ENCODE measurements at regions not wholly inside any gene's neighbourhood (a gene's known extent, or its start where the extent isn't known, plus 50 kb on each side); places are given as distances from the start of the nearest gene placed in this dataset.

GRCh38 chr22:48091060-48091650, 1328.7 kb downstream of the TBC1D22A start:
- DNase-seq (ENCODE audit: low spot score), result no peak

- no peak for DNase-seq (ENCODE audit: low spot score)
Observed at GRCh38 chr22:48090332-48090672, 1327.9 kb downstream of the TBC1D22A start.

GRCh38 chr22:48089601-48090331, 1327.3 kb downstream of the TBC1D22A start:
- DNase-seq (ENCODE audit: low spot score), result peak; percentile 57

- DNase-seq (ENCODE audit: low spot score), result no peak
Observed at GRCh38 chr22:48088926-48089536, 1326.6 kb downstream of the TBC1D22A start.

GRCh38 chr22:48088251-48088650, 1325.8 kb downstream of the TBC1D22A start:
- no peak for DNase-seq (ENCODE audit: low spot score)

GRCh38 chr22:48085901-48086645, 1323.6 kb downstream of the TBC1D22A start:
- no peak for DNase-seq (ENCODE audit: low spot score)

GRCh38 chr22:48084729-48085050, 1322.2 kb downstream of the TBC1D22A start:
- DNase-seq (ENCODE audit: low spot score), result no peak

GRCh38 chr22:48084041-48084728, 1321.7 kb downstream of the TBC1D22A start:
- no peak for DNase-seq (ENCODE audit: low spot score)

- DNase-seq (ENCODE audit: low spot score), result no peak
Observed at GRCh38 chr22:48083502-48083901, 1321.1 kb downstream of the TBC1D22A start.

- DNase-seq (ENCODE audit: low spot score), result no peak
Observed at GRCh38 chr22:48082284-48082683, 1319.8 kb downstream of the TBC1D22A start.

GRCh38 chr22:48081281-48081680, 1318.8 kb downstream of the TBC1D22A start:
- DNase-seq (ENCODE audit: low spot score), result no peak

- no peak for DNase-seq (ENCODE audit: low spot score)
Observed at GRCh38 chr22:48080316-48081165, 1318.1 kb downstream of the TBC1D22A start.

- no peak for DNase-seq (ENCODE audit: low spot score)
Observed at GRCh38 chr22:48079505-48080290, 1317.2 kb downstream of the TBC1D22A start.

- DNase-seq (ENCODE audit: low spot score), result no peak
Observed at GRCh38 chr22:48078825-48079224, 1316.4 kb downstream of the TBC1D22A start.

GRCh38 chr22:48077699-48078098, 1315.2 kb downstream of the TBC1D22A start:
- no peak for DNase-seq (ENCODE audit: low spot score)

- no peak for DNase-seq (ENCODE audit: low spot score)
Observed at GRCh38 chr22:48076008-48076407, 1313.6 kb downstream of the TBC1D22A start.

GRCh38 chr22:48075604-48076003, 1313.2 kb downstream of the TBC1D22A start:
- no peak for DNase-seq (ENCODE audit: low spot score)

GRCh38 chr22:48072777-48073176, 1310.3 kb downstream of the TBC1D22A start:
- no peak for DNase-seq (ENCODE audit: low spot score)

- DNase-seq (ENCODE audit: low spot score), result no peak
Observed at GRCh38 chr22:48071828-48072227, 1309.4 kb downstream of the TBC1D22A start.

- no peak for DNase-seq (ENCODE audit: low spot score)
Observed at GRCh38 chr22:48071305-48071704, 1308.9 kb downstream of the TBC1D22A start.

Measured in H4 (cell line).